GM19452 (cell line): ENCODE measurements at regions not wholly inside any gene's neighbourhood (a gene's known extent, or its start where the extent isn't known, plus 50 kb on each side); places are given as distances from the start of the nearest gene placed in this dataset.

Experiments
- ATAC-seq: cut with Tn5 transposase; IDR thresholded peaks from one replicate; pipeline ENCODE4 v1.9.1; 2021; ENCODE audit not compliant: unreplicated experiment

DNA sequence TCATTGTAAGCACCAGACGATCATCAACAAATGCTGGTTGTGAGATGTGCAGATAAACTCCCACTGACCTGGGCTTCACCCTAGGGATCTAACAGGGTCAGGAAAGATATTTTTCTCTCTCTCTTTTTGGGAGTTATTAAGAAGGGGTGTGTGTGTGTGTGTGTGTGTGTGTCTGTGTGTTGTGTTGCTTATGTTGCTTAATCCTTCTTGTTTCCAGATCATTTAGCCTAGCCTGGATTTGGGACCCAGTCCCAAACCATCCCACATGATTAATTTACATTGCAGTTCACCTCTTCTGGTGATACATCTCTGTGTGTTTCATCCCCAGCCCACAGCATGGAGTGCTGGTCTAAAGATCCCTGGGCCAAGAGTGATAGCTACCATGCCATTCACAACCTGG lies 122.8 kb upstream of the IPO9 start:
- no peak for ATAC-seq

DNA sequence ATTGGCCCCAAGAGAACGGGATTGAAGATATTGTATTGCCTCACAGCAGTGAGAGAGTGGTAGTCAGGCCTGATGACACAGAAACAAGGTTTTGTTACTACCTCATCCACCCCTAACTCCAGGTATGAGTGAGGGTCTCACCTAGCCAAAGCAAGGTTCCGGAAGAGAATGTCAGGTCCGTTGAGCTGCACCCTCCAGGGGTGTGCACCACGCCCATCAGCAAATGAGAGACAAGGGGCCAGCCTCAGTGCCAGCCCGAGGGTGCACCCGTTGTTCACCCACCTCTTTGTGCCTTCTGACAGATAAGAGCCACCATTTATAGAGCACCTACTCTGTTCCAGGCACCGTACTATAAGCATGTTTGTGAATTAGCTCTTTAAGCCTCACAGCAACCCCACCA lies 121.9 kb upstream of the IPO9 start:
- no peak for ATAC-seq

DNA sequence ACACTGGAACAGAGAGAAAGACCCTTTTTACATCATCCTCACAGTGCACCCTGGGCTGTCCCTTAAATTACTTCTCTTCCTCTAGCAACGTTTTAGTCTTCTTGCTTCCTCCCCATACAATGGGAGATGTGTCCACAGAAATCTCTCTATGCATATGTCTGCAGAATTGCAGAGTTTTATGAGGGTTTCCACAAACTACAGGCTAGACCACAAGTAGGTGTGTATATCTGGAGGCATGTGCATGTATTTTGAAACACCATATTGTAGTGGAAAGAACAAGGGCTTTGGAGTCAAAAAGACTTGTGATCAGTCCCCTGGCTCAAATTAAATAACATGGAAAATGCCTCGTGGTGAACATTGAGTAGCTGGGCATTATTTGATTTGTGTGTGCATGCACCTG lies 121.3 kb upstream of the IPO9 start:
- no peak for ATAC-seq

DNA sequence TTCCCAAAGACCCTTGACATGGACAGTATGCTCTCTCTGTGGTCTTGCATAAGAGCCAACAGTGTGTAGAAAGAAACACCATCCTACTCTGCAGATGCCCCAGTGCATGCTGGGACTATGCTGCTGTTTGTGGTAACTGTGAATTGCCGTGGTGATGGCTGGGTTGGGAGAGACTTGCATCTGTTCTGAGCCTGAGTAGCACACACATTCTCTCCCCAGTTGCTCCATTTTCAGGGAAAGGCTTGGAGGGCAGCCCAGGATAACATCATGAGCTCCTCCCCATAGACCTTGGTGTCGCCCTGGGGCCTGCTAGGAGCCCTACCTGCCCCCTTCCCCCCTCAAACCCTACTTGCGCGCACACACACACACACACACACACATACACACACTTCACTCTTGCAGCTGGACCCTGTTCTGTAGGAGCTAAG lies 120.9 kb upstream of the IPO9 start:
- ATAC-seq, result no peak

DNA sequence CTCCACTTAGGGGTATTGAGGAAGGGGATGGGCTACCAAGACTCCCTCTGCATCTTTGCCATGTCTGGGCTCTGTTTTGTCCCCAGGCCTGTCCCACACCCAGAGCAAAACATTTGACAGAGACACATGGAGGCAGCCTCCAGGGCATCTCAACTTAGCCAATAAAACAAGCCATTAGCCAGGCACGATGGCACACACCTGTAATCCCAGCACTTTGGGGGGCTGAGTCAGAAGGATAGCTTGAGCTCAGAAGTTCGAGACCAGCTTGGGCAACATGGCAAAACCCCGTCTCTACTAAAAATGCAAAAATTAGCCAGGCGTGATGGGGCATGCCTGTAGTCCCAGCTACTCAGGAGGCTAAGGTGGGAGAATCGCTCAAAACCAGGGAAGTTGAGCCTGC lies 120.3 kb upstream of the IPO9 start:
- no peak for ATAC-seq

- peak; percentile 60 for ATAC-seq
These were observed 119.2 kb upstream of the IPO9 start for GRCh38 chr1:201709564-201710295.

GRCh38 chr1:201710632-201711597 lies 118.0 kb upstream of the IPO9 start:
- ATAC-seq, result no peak

GRCh38 chr1:201711811-201712210 lies 117.1 kb upstream of the IPO9 start:
- ATAC-seq, result no peak

GRCh38 chr1:201712387-201713085 lies 116.4 kb upstream of the IPO9 start:
- no peak for ATAC-seq

GRCh38 chr1:201713086-201713810 lies 115.7 kb upstream of the IPO9 start:
- no peak for ATAC-seq

- no peak for ATAC-seq
These were observed 114.2 kb upstream of the IPO9 start for GRCh38 chr1:201714542-201715329.

GRCh38 chr1:201715351-201715750 lies 113.6 kb upstream of the IPO9 start:
- ATAC-seq, result no peak

DNA sequence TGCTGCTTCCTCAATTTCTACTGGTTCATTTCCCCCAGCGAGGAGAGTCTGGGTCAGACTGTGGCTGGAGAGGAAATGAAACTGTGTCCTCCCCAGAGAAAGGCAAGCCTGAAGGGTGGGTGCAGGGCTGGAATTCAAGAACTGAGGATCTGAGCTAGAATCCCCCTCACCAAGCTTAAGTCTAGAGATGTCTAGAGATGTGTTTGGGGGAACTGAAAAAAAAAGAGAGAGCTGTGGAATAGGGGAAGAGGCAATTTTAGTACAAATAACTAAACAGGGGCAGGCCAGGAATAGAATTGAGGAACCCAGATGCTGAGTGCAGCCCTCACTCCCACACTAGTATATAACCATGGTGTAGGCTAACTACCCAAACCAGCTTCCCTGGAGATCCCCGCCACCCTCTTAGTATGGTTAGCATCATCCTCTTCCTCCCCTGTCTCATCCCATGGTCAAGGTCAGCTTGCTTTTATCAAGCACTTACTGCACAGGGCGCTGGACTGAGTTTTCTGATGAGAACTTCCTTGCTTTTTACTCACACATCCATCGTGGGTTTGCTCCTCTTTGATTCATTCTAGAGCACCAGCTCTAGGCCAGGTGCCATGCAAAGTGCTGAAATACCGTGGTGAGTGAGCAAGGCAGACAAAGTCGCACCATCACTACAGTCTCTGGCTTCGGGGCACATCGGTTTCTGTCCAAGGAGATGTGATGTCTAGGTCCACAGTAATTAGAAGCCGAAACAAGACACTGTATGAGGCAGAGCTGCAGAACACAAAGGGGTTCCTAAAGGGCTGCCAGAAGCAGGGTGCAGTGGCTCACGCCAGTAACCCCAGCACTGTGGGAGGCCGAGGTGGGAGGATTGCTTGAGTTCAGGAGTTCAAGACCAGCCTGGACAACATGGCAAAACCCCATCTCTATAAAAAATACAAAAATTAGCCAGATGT lies 112.9 kb upstream of the IPO9 start:
- ATAC-seq, result no peak

- no peak for ATAC-seq
These were observed 112.2 kb upstream of the IPO9 start for GRCh38 chr1:201716742-201717135.

DNA sequence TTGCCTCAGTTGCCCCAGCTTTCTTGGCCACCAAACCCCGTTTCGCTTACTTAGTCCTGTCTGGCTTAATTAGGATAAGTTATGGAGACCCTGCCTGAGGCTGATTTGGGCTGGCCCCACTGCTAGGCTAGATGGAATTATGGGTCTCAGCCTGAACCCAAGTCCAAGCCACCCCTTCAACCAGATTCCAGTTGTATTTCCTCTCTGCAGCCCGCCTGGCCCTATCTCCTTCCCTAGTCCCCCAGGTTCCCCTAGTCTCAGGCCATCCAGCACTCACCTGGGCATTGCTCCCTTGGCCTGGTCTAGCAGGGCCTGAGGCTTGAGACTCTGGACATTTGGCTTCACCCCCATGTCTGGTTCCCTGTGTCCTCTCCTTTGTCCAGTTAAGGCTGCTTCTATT lies 111.7 kb upstream of the IPO9 start:
- ATAC-seq, result no peak

GRCh38 chr1:201718346-201719202 lies 110.4 kb upstream of the IPO9 start:
- ATAC-seq, result no peak

- no peak for ATAC-seq
These were observed 109.0 kb upstream of the IPO9 start for GRCh38 chr1:201719812-201720521.

GRCh38 chr1:201720522-201720844 lies 108.5 kb upstream of the IPO9 start:
- no peak for ATAC-seq
